ENCODE measurements at regions not wholly inside any gene's neighbourhood (a gene's known extent, or its start where the extent isn't known, plus 50 kb on each side); places are given as distances from the start of the nearest gene placed in this dataset.

DNA sequence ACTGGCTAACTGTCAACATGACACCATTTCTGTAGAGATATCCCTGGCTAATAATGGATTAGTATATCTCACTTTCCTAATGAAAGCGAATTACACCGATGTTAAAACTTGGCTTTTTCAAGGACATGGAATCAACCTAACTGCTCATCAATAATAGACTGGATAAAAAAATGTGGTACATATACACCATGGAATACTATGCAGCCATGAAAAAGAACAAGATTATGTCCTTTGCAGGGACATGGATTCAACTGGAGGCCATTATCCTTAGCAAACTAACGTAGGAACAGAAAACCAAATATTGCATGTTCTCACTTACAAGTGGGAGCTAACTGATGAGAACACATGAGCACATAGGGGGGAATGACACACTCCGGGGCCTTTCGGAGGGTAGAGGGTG is 62.6 kb downstream of the ZIC1 start:
- Histone ChIP-seq H3K9me3 (peaks cover 0 to 14% (median 3%) of the 10 kb centered on the region in 8 donors), H3K4me1 (no peaks in the 10 kb centered on the region), H3K36me3 (no peaks in the 10 kb centered on the region), H3K4me3 (no peak overlapping the region), H3K27me3 (replicated peaks in 1 of 7) (no peaks in the 10 kb centered on the region), H3K27ac (no peak overlapping the region)
- 86 to 94% (median 88%) methylated on average over 5 of the region's 5 CpGs for WGBS, 5 donors
- DNase-seq: no peak
- TF ChIP-seq, protein P1, sequence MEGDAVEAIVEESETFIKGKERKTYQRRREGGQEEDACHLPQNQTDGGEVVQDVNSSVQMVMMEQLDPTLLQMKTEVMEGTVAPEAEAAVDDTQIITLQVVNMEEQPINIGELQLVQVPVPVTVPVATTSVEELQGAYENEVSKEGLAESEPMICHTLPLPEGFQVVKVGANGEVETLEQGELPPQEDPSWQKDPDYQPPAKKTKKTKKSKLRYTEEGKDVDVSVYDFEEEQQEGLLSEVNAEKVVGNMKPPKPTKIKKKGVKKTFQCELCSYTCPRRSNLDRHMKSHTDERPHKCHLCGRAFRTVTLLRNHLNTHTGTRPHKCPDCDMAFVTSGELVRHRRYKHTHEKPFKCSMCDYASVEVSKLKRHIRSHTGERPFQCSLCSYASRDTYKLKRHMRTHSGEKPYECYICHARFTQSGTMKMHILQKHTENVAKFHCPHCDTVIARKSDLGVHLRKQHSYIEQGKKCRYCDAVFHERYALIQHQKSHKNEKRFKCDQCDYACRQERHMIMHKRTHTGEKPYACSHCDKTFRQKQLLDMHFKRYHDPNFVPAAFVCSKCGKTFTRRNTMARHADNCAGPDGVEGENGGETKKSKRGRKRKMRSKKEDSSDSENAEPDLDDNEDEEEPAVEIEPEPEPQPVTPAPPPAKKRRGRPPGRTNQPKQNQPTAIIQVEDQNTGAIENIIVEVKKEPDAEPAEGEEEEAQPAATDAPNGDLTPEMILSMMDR (IDR thresholded peaks at IDR 0.05 in 8 of 11, conservative IDR thresholded peaks at IDR 0.05 in 3 of 11): no peak
- TF ChIP-seq POLR2A (IDR thresholded peaks at IDR 0.05): no peak
- no peak for TF ChIP-seq POLR2AphosphoS5 (IDR thresholded peaks at IDR 0.05)
- intact Hi-C loops (cut with DNase I; ENCODE audit: low total_unique reads): no loop called here

DNA sequence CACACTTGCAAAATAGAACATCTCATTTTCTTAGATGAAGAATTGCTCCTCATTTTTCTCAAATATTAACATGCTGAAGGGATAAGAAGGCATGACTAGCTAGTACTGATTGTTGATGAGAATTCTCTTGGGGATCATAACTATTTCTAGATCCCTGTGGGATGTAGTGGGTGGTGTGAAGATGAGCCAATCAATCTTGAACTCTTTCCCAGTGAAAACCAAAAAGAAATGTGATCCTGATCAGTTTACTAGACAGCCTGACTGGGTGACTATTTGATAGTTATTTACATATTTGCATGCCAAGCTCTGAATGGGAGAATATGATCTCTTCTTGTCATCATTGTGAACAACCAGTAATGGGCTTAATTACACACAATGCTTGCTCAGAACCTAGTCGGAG is 63.7 kb downstream of the ZIC1 start:
- intact Hi-C loops (cut with DNase I; ENCODE audit: low total_unique reads): no loop called here
- Histone ChIP-seq H3K36me3 (no peaks in the 10 kb centered on the region), H3K4me3 (no peak overlapping the region), H3K27ac (no peak overlapping the region), H3K4me1 (no peaks in the 10 kb centered on the region), H3K9me3 (peaks cover 0 to 14% (median 3%) of the 10 kb centered on the region in 8 donors), H3K27me3 (replicated peaks in 1 of 7) (no peaks in the 10 kb centered on the region)
- 91 to 100% (median 100%) methylated on average over 1 of the region's 1 CpG for WGBS, 5 donors
- TF ChIP-seq POLR2AphosphoS5 (IDR thresholded peaks at IDR 0.05): no peak
- TF ChIP-seq, protein P1 (IDR thresholded peaks at IDR 0.05 in 8 of 11, conservative IDR thresholded peaks at IDR 0.05 in 3 of 11): no peak
- TF ChIP-seq POLR2A (IDR thresholded peaks at IDR 0.05): no peak
- no peak for DNase-seq

DNA sequence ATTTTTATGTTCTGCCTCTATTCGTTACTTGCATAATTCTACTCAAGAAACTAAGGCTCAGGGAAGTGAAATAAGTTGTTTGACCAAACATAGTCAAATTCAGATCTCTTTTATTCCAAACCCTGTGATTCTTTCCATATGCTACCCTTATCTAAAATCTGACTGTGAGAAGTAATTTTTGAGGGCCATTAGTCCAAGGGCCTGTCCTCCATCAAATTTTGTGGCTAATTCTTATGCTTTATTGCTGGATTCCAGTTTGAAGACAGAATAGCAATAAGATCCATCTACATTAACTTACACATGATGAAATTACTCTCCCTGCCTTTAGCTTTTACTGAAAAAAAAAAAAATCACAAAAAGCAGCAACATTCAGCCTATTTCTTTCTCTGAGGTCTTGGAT is 74.0 kb downstream of the ZIC1 start:
- TF ChIP-seq POLR2AphosphoS5 (IDR thresholded peaks at IDR 0.05): no peak
- TF ChIP-seq POLR2A (IDR thresholded peaks at IDR 0.05): no peak
- TF ChIP-seq, protein P1 (IDR thresholded peaks at IDR 0.05 in 8 of 11, conservative IDR thresholded peaks at IDR 0.05 in 3 of 11): no peak
- WGBS, 5 donors: 58 to 73% (median 63%) methylated on average over 1 of the region's 1 CpG

DNA sequence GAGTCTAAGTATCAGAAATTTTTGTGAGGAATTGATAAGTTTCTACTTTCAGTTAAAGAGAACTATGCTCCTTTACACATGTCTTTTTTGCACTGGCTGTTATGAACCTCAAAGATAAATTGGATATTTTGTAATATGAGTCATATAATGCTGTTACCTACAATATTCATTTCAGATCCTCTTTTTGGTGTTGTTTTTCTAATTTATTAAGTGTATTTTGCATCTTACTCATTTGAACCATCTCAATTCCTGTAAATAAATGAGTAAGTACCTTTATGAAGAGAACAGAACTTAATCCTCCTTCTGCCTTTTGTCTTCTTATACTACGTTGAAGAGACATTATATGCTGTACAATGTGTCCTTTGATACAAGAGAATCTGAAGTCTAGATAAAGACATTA is 74.4 kb downstream of the ZIC1 start:
- WGBS, 5 donors: 66 to 83% (median 70%) methylated on average over 1 of the region's 1 CpG
- intact Hi-C loops (cut with DNase I; ENCODE audit: low total_unique reads): no loop called here
- no peaks in the 10 kb centered on the region for H3K36me3 ChIP-seq

More for the DNA sequence above, 74.0 kb downstream of the ZIC1 start:
- no peaks in the 10 kb centered on the region for H3K27me3 ChIP-seq (replicated peaks in 1 of 7)
- no peak overlapping the region for H3K27ac ChIP-seq
- intact Hi-C loops (cut with DNase I; ENCODE audit: low total_unique reads): no loop called here
- no peaks in the 10 kb centered on the region for H3K4me1 ChIP-seq
- H3K9me3 ChIP-seq: peaks cover 0 to 6% (median 0%) of the 10 kb centered on the region in 8 donors
- H3K4me3 ChIP-seq: no peak overlapping the region
- no peaks in the 10 kb centered on the region for H3K36me3 ChIP-seq
- no peak for DNase-seq

More for the DNA sequence above, 74.4 kb downstream of the ZIC1 start:
- H3K4me3 ChIP-seq: no peak overlapping the region
- no peak for TF ChIP-seq POLR2A (IDR thresholded peaks at IDR 0.05)
- TF ChIP-seq, protein P1 (IDR thresholded peaks at IDR 0.05 in 8 of 11, conservative IDR thresholded peaks at IDR 0.05 in 3 of 11): no peak
- no peak for TF ChIP-seq POLR2AphosphoS5 (IDR thresholded peaks at IDR 0.05)
- H3K9me3 ChIP-seq: peaks cover 0 to 6% (median 0%) of the 10 kb centered on the region in 8 donors
- H3K27ac ChIP-seq: no peak overlapping the region
- no peak for DNase-seq
- H3K4me1 ChIP-seq: no peaks in the 10 kb centered on the region
- H3K27me3 ChIP-seq (replicated peaks in 1 of 7): no peaks in the 10 kb centered on the region
